ENCODE measurements at regions not wholly inside any gene's neighbourhood (a gene's known extent, or its start where the extent isn't known, plus 50 kb on each side); places are given as distances from the start of the nearest gene placed in this dataset.

- DNase-seq, result no peak
Measured at GRCh38 chr3:105923140-105923539, 54.3 kb upstream of the CBLB start.

- DNase-seq, result no peak
Measured at GRCh38 chr3:105927741-105928140, 58.9 kb upstream of the CBLB start.

GRCh38 chr3:105930733-105931132, 61.9 kb upstream of the CBLB start:
- DNase-seq, result no peak

- no peak for DNase-seq
Measured at GRCh38 chr3:105931500-105931899, 62.7 kb upstream of the CBLB start.

GRCh38 chr3:105933871-105934270, 65.1 kb upstream of the CBLB start:
- no peak for DNase-seq

GRCh38 chr3:105938101-105938500, 69.3 kb upstream of the CBLB start:
- DNase-seq, result no peak

GRCh38 chr3:105938806-105939205, 70.0 kb upstream of the CBLB start:
- no peak for DNase-seq

DNA sequence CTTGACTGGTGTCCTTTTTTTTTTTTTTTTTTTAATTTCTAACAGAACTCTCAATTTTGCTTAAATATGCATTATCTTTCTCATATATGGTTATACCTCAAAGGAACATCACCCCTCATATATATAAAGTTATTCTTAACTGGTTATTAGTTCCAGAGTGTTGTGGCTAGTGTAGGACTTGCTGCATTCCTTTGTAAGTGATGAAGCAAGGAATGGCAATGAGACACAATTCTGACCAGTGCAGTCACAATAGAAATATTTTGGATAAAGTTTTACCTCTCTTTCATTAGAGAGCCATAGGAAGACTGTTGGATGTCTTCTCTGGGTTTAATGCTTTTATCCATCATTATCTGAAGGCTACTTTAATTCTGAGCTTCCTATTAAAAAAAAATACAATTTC, 75.5 kb upstream of the CBLB start:
- DNase-seq, result no peak

DNA sequence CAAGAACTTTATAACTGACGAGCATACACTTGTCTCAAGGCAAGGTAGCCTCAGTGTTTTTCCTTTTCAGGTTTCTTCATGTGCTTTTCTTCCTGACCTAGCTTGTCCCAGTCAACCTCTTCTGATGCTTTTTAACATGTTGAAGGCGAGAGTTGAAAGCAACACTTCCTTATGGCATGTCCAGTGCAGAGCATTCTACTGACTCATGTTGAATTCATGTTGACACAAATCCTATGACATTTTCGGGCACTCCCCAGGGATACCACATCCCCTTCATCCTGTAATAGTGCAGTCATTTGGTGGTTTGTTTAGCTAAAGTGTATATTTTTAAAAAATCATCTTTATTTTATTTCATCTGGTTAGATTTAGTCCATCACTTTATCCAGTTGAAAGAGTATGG, 75.9 kb upstream of the CBLB start:
- DNase-seq, result no peak

DNA sequence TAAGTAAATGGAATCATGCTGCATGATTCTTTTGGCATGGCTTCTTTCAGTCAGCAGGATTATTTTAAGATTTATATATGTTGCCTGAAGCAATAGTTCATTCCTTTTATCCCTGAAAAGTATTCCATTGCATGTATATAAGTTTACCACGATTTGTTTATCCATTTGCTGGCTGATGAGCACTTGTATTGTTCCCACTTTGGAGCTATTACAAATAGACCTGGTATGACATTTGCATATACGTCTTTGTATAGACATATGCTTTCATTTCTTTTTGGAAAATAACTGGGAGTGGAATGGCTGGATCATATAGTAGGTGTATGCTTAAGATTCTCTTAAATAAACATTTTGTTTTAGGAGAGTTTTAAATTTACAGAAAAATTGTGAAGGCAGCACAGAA, 79.3 kb upstream of the CBLB start:
- DNase-seq, result no peak

DNA sequence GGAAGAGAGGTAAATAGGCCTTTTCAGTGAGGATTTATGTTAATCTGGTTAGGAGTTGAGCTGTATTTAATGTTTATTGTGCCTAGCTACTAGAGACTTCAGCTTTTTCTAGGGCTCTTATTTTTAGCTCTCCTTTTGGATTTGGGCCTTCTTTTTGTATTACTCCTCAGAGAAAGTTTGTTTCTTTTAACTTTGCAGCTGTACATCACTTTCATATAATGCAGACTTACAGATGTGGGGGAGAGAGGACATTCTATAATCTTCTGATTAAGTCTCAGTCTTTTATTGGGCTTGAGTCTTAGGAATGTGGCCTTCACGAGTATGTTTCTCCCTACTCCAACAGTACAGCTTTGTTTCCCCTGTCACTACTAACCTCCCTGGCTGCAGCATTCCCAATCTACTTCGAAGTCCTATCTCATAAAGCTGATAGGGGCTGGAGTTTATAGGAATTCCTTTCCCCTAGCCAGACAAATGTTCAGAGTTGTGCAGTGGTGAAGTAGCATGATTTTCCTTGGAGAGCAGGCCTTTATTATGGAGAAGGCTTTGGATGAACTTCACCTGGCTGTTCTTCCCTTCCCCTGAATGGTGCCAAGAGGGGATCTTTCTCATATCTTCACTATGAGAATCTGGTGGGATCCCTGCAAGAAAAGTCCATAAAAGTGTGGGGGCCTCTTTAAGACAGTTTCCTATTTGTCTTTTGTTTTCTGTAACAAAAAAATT, 82.2 kb upstream of the CBLB start:
- no peak for DNase-seq

- DNase-seq, result no peak
Measured at GRCh38 chr3:105953831-105954230, 85.0 kb upstream of the CBLB start.

- no peak for DNase-seq
Measured at GRCh38 chr3:105956306-105956705, 87.5 kb upstream of the CBLB start.

- DNase-seq, result no peak
Measured at GRCh38 chr3:105957722-105958121, 88.9 kb upstream of the CBLB start.

DNA sequence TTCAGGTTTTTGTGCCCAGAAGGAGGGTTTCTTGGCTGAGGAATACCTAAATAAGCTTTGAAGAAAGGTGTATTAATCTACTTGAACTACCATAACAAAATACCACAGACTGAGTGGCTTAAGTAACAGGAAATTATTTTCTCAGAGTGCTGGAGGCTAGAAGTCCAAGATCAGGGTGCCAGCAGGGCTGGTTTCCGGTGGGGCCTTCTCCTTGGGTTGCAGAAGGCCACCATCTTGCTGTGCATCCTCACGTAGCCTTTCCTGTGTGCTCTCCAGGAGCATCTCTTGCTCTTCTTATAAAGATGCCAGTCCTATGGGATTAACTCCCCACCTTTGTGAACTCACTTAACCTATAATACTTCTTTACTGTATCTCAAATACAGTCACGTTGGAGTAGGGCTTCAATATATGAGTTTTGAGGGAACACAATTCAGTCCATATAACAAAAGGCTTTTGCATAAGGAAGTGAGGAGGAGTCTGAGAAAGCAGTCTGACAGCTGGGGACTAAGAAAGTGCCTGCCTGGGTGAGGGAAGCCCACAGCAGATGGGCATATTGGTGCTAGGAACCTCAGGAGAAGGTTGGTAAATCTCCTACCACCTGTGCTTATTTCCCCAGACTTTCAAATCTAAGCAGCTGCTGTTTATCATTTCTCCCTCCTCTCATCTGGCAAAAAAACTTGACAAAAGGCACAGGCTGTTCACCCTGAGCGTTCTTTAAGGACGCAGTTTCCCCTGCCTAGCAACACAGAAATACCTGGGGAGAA, 89.6 kb upstream of the CBLB start:
- DNase-seq, result no peak

GRCh38 chr3:105959851-105960250, 91.0 kb upstream of the CBLB start:
- DNase-seq, result no peak

DNA sequence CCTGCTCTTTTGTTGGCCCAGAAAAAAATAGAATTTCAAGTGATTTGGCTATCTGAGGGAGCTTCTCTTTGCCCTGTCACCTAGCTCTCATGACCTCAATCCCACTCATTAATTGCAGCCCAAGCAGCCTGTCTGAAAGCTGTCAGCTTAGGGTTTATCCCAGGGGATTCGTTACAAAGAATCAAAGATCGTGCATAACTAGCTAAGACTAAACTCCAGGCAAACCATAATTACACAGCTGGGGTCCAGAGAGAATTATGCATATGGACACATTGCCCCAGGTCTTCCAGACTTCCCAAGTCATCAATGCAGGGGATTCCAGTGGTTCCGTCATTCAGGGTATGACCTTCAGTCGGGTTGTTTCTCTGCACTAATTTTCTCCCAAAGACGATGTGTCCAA, 91.6 kb upstream of the CBLB start:
- no peak for DNase-seq

- DNase-seq, result no peak
Measured at GRCh38 chr3:105963161-105963560, 94.3 kb upstream of the CBLB start.

- DNase-seq, result no peak
Measured at GRCh38 chr3:105965384-105965783, 96.6 kb upstream of the CBLB start.

- DNase-seq, result no peak
Measured at GRCh38 chr3:105967117-105967516, 98.3 kb upstream of the CBLB start.

DNA sequence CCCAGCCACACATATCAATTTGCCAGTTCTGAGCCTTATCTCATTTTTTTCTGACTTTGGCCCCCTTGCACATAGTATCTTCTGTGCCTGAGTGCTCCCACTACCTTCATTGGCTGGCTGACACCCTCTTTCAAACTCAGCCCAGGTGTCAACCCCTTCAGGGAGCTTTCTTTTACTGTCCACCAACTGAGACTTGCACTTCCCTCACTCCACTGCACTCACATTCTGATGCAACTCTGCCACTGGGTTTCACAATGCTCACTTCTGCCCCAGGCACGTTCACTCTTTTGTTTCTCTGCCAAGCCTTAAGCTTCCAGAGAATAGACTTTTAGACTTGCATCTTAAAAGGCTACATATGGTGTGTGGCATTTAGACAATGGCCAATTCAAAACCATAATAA, 101.5 kb upstream of the CBLB start:
- no peak for DNase-seq

DNA sequence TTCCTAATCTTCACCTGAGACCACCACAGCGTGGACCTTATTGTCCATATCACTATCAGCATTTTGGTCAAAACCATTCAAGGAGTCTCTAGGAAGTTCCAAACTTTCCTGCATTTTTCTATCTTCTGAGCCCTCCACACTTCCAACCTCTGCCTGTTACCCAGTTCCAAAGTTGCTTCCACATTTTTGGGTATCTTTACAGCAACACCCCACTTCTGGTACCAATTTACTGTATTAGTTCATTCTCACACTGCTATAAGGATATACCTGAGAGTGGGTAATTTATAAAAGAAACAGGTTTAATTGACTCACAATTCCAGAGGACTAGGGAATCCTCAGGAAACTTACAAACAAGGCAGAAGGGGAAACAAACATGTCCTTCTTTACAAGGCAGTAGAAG, 103.3 kb upstream of the CBLB start:
- no peak for DNase-seq

DNA sequence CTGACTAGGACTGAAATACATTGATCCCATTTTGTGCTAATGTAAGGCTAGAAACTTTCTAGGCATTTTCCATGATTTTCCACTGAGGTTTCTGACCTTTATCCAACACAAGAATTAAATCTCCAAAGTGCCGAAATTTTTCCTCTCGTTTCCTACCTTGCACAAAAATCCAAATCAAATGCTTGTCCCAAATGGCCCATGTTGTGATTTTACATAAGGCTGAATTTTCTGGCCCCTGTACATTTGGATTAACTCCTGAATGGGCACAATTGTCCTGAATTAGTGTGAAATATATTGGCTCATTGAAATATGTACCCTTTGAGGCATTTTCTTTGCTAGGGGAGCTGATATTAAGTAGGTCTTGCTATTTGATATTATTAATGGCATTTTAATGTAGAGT, 105.6 kb upstream of the CBLB start:
- DNase-seq, result no peak

DNA sequence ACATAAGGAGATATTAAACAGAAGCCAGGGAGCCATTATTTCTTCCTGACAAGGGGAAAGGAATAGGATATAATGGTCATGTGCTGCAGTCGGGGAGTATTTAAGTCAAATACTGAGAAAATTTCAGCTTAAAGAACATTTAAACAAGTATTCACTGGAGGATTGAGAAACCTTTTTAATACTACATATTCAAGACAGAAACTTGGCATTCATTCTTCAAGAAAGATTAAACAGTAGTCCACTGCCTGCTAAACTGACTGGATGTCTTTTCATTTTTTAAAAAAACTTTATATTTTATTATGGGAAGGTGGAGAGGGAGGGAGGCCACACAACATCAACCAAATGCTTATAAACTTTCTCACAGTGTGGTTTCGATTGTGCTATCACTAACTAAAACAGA, 107.4 kb upstream of the CBLB start:
- DNase-seq, result no peak

DNA sequence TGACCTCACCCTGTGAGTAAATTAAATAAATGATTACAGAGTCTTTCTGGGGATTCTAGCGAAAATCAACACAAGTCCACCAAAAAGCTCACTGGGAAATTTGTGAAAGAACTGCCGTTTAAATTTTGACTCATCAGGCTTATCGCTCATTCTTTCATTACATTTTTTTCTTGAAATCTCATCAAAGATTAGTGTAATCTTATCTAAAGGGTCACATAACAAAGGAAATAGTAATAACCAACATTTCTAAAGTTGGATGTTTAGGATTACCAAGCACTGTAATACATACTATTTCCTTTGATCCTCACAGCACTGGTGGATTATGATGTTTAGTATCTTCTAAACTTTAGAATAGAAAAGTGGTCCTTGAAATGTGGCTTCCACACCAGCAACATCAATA, 111.1 kb upstream of the CBLB start:
- DNase-seq, result no peak
